GM19025 (cell line): ENCODE measurements at regions not wholly inside any gene's neighbourhood (a gene's known extent, or its start where the extent isn't known, plus 50 kb on each side); places are given as distances from the start of the nearest gene placed in this dataset.

Experiments used
- ATAC-seq: cut with Tn5 transposase; IDR thresholded peaks from one replicate; pipeline ENCODE4 v1.9.1; 2021; ENCODE audit warnings: mild to moderate bottlenecking, low read depth, moderate library complexity; ENCODE audit not compliant: unreplicated experiment

GRCh38 chr5:116363780-116364179 lies 210.8 kb downstream of the SEMA6A start:
- ATAC-seq = no peak

- ATAC-seq = no peak
These were observed 212.5 kb downstream of the SEMA6A start for GRCh38 chr5:116361979-116362577.

- no peak for ATAC-seq
These were observed 213.3 kb downstream of the SEMA6A start for GRCh38 chr5:116361171-116361967.

- ATAC-seq = no peak
These were observed 214.4 kb downstream of the SEMA6A start for GRCh38 chr5:116360008-116360853.

GRCh38 chr5:116359592-116359991 lies 215.0 kb downstream of the SEMA6A start:
- ATAC-seq = no peak

- ATAC-seq = peak; percentile 98
These were observed 215.7 kb downstream of the SEMA6A start for GRCh38 chr5:116358911-116359418.

GRCh38 chr5:116358015-116358523 lies 216.6 kb downstream of the SEMA6A start:
- ATAC-seq = no peak

GRCh38 chr5:116355819-116356601 lies 218.6 kb downstream of the SEMA6A start:
- no peak for ATAC-seq

- no peak for ATAC-seq
These were observed 219.9 kb downstream of the SEMA6A start for GRCh38 chr5:116354699-116355098.

GRCh38 chr5:116347657-116348056 lies 227.0 kb downstream of the SEMA6A start:
- ATAC-seq = no peak

GRCh38 chr5:116343961-116344360 lies 230.7 kb downstream of the SEMA6A start:
- ATAC-seq = no peak
